ENCODE measurements at regions not wholly inside any gene's neighbourhood (a gene's known extent, or its start where the extent isn't known, plus 50 kb on each side); places are given as distances from the start of the nearest gene placed in this dataset.

GRCh38 chr4:43607400-43607799 is 714.9 kb downstream of the GRXCR1 start:
- TF ChIP-seq, protein P1, sequence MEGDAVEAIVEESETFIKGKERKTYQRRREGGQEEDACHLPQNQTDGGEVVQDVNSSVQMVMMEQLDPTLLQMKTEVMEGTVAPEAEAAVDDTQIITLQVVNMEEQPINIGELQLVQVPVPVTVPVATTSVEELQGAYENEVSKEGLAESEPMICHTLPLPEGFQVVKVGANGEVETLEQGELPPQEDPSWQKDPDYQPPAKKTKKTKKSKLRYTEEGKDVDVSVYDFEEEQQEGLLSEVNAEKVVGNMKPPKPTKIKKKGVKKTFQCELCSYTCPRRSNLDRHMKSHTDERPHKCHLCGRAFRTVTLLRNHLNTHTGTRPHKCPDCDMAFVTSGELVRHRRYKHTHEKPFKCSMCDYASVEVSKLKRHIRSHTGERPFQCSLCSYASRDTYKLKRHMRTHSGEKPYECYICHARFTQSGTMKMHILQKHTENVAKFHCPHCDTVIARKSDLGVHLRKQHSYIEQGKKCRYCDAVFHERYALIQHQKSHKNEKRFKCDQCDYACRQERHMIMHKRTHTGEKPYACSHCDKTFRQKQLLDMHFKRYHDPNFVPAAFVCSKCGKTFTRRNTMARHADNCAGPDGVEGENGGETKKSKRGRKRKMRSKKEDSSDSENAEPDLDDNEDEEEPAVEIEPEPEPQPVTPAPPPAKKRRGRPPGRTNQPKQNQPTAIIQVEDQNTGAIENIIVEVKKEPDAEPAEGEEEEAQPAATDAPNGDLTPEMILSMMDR (conservative IDR thresholded peaks at IDR 0.05; ENCODE audit: low read length) = no peak
- no peak for TF ChIP-seq EZH2phosphoT487 (IDR thresholded peaks at IDR 0.05; ENCODE audit: borderline replicate concordance, low read depth, low read length)
